IPS-NIHi7 (cell line): ENCODE measurements at regions not wholly inside any gene's neighbourhood (a gene's known extent, or its start where the extent isn't known, plus 50 kb on each side); places are given as distances from the start of the nearest gene placed in this dataset.
A peak's percentile ranks its signal among the peaks of the same experiment; 100 is the strongest.

ENCODE experiments used
- DNase-seq: peaks from one replicate; pipeline ENCODE4 v3.0.0; 2012; ENCODE audit warnings: mixed read lengths; ENCODE audit errors: extremely low spot score

DNA sequence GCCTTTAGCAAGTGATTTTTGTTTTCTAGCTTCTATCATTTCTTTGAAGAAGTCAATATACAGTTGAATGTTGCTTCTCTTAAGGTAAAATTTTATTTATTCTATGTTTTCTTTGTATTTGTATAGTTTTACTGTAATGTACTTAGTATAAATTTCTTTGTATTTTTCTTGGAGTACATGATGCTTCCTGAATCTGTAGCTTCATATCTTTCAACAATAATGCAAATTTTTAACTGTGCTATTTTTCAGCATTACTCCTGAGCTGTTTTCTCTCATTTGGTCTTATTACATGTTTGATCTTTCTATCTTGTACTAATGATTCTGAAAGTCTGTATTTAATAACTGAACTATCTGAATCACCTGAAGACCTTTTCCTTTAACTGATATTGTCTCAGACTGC, 253.9 kb upstream of the NXPH2 start:
- no peak for DNase-seq

DNA sequence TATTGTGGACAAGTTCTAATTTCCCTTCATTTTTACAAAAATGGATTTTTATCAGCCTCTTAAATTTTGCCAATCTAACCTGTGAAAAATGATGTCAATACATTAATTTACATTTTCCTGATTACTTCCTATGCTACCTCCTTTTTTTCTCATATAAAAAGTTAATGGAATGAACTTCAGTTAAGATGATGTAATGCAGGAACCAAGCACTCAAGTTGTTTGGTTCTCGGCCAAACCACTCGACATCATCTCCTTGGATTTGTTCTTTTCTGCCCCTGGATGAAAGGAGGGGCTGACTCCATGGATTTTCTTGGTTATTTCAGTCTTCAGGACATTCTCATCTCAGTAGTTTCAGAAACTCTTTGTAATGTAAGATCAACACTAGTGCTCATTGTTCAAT, 253.1 kb upstream of the NXPH2 start:
- DNase-seq = no peak

DNA sequence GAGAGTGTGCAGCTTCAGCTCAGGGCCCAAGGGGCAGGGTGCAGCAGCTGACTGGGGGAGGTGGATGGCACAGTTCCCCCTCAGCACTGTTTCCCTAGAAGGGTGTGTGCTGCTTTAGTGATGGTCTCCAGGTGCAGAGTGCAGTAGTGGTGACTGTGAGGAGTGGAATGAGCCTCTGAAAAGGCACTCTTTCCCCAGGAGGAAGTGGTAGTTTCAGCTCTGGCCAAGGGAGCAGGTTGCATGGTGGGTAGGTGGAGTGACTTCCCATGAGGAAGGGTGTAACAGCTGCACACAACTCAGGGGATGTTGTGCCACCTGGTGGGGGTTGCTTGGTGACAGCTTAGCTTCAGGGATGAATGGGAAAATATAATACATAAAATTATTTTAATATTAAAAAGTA, 251.5 kb upstream of the NXPH2 start:
- DNase-seq = peak; percentile 44

DNA sequence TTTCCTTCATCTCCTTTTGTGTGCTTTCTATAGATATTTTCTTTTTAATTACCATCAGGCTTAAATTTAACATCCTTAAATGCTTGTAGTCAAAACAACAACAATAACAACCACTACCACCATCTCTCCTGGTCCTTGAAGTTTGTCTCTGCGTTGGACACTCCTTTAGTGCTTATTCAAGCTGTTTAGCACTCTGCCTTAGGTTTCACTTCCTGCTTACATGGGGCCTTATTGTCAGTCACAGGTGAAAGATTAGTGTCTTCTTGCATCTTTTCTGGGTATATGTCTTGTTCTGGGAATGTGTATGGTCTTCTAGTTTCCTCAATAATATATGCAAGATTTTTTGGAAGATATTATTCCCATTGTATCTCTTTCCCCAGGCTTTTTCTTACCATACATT, 240.1 kb upstream of the NXPH2 start:
- DNase-seq = no peak

DNA sequence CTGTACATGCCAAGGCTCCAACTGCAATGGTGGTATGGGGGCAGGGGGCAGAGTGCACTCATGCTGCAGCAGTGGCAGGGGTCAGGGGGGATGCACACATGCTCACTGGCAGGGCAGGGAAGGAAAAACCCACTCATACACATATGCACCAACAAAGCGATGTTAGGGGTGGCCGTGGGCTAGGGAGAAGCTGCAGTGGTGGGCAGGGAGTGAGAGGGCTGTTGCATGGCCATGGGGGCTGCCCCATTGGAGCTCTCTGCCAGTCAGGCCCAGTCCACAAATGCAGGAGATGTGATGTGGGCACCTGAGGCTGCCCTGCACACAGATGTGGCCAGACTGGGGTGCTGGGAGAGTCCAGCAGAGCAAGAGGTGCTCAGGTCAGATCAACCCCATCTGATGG, 238.1 kb upstream of the NXPH2 start:
- DNase-seq = no peak

DNA sequence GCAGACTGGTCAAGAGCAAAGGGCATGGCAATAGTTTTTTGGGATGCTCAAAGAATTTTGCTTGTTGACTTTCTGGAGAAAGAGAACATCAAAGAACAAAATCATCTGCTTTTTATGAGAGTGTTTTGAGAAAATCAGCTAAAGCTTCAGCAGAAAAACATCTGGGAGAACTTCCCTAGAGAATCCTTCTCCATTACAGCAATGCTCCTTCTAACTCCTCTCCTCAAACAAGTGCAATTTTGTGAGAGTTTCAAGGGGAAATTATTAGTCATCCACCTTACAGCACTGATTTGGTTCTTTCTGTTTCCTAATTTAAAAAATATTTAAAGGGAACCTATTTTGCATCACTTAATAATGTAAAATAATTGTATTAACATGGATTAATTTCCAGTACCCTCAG, 226.9 kb upstream of the NXPH2 start:
- DNase-seq = no peak

DNA sequence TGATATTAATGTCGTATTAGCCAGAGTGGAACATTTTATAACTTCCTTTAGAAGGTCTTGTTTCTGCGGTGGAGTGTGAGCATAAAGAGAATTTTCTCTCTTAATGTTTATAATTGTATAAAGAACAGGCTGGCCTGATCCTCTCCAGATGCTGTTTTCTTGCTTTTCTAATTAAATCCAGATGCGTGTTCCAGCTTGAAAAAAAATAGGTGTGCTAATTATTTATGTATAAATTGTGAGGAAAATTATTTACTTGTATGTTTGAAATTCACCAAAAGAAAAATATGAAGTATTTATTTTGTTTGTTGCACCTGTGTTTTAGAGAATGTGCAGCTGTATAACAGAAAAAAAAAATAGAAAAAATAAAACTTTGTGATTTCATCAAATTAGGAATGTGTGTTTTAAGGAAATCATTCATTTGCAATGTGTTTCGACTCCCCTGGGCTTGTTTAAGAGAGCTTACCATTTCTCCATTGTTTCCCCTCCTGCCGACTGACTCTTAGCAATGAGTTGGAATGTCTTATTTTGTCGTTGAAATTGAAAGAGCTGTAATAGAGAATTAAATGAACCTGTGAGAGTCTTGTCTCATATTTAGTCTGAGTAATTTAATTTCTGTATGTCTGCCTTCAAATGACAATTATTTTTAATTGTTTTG, 220.1 kb upstream of the NXPH2 start:
- DNase-seq = no peak

GRCh38 chr2:138997856-138998517, 217.8 kb upstream of the NXPH2 start:
- no peak for DNase-seq

- no peak for DNase-seq
These were observed 217.2 kb upstream of the NXPH2 start for GRCh38 chr2:138997346-138997745.

DNA sequence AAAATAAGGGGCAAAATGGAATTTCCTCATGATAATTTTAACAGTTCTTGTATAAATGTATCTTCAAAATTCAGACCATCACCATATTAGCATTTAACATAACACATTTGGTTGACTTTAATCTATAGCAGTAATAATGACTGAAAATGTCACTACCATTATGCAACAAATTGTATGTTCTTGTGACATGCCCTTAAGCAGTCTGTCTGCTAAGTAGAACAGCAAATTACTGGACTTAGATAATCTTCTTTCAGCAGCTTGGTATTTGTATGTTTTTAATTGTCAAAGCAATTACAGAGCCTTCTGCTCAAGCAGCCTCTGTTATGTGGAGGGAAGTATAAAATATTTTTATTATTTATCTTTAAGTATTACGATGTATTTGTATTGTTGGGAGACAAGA, 214.3 kb upstream of the NXPH2 start:
- no peak for DNase-seq

GRCh38 chr2:138985881-138986280, 205.7 kb upstream of the NXPH2 start:
- no peak for DNase-seq

DNA sequence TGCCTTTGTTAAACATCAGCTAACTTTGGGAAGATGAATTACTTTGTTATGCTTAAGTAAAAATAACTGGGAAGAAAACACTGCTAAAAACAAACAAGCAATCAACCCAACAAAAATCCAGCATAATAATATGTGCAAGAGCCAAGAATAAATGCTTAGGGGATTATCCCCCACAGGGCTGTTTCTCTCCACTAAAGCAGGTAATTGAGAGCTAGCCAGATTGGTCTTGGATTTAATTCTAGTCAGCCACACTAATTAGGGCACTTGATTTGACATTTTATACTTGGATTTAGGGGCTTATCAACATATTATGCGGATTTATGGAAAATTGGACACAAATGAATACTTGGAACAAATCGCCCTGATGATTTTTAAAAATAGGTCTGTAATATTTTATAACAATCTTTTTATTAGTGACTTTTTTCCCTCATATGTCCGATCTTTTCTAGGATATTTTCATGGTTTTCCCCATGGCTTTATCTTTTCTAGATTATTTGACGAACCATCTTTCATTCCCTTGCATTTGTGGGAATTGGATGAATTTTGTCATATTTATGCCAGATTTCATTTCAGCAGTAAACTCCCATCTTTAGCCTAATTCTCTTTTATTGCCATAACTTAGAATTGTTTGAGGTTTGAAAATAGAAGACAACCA, 199.1 kb upstream of the NXPH2 start:
- DNase-seq = no peak

DNA sequence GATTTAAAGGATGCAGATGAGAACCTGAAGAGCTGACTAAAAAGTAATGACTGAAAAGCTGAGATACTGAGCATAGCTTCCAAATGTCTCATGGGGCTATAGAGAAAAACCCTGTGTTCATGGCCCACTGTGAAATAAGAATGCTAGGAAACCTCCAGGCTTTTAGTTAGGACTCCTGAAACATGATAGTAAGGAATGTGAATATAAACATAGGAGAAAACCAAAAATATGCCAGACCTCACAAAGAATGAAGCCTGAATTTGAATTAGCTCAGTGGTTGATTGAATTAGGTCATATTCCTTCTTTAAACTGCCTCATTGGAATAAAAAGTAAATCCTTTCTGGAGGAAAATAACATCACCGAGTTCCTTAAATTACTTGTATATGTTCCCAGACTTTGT, 194.5 kb upstream of the NXPH2 start:
- no peak for DNase-seq

DNA sequence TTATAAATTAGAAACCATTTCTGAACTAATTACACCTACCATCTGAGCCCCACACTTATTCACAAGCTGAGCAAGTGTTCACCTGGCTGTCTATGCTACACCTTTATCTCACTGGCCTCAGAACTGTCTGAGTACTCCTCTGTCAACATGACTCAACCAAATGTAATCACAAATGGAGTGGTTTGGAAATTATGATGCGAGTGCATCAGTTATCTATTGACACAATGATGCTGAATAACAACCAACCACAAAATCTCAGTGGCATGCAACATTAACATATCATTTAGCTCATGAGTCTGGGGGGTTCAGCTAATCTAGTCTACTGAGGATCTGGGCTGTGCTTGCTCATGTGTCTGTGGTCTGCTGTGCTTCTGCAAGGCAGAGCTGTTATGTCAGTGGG, 184.2 kb upstream of the NXPH2 start:
- no peak for DNase-seq

- no peak for DNase-seq
These were observed 182.5 kb upstream of the NXPH2 start for GRCh38 chr2:138962686-138963085.

DNA sequence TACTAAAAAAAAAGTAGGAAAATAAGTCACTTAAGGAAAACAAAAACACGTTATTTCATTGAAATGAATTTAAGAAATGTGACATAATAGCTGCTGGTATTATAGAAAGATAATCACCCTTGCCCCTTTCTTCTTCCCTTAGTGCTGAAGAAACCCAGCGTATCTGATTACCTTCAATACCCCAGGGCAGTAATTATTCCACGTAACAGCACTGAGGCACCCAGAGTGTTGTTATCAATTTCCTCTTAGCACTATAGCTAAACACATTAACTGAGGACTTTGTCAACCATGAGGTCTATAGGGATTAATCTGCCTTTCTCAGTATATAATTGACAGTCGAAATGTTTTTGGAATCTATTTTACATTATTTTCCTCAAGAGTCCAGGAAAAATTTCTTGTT, 180.0 kb upstream of the NXPH2 start:
- DNase-seq = no peak

- no peak for DNase-seq
These were observed 178.8 kb upstream of the NXPH2 start for GRCh38 chr2:138959031-138959430.

- no peak for DNase-seq
These were observed 175.9 kb upstream of the NXPH2 start for GRCh38 chr2:138956116-138956515.

- DNase-seq = no peak
These were observed 170.3 kb upstream of the NXPH2 start for GRCh38 chr2:138950486-138950885.

GRCh38 chr2:138949517-138949916, 169.3 kb upstream of the NXPH2 start:
- no peak for DNase-seq

DNA sequence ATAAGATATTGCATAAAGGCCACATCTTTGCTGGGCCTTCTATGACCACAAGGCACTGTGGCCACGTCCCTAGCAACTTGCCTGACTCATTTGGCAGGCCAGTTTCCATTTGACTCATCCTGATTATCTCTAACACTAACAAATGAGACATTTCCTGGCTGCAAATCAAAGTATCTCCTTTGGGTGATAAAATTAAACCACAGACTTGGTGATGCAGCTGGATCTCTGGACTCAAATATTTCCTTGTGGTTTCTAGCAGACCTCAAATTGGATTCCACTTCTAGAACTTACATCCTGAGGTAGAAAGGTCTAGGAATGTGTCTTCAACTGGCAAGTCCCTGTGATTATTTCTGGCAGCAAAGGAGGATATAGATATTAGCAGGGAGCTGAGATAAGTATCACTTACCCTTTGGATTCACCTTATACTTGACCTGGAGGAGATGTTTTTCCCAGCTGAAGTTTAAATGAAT, 167.9 kb upstream of the NXPH2 start:
- no peak for DNase-seq

- DNase-seq = no peak
These were observed 163.3 kb upstream of the NXPH2 start for GRCh38 chr2:138943470-138943869.

GRCh38 chr2:138942466-138942865, 162.3 kb upstream of the NXPH2 start:
- peak; percentile 16 for DNase-seq
